Activated CD8-positive, alpha-beta memory T cell treated with anti-CD3 and anti-CD28 coated beads, Interleukin-2, amount 50 U/mL, for 1 hour (primary cell): ENCODE measurements at regions not wholly inside any gene's neighbourhood (a gene's known extent, or its start where the extent isn't known, plus 50 kb on each side); places are given as distances from the start of the nearest gene placed in this dataset.
"Not testable (repeated sequence)": the region's sequence is repeated elsewhere in the genome, so short reads cannot be mapped to it uniquely, and the experiment has no call there.

Source experiments
- DNase-seq: peaks from one replicate; pipeline ENCODE4 v3.0.0-alpha.2; 2020; ENCODE audit errors: extremely low read depth

DNA sequence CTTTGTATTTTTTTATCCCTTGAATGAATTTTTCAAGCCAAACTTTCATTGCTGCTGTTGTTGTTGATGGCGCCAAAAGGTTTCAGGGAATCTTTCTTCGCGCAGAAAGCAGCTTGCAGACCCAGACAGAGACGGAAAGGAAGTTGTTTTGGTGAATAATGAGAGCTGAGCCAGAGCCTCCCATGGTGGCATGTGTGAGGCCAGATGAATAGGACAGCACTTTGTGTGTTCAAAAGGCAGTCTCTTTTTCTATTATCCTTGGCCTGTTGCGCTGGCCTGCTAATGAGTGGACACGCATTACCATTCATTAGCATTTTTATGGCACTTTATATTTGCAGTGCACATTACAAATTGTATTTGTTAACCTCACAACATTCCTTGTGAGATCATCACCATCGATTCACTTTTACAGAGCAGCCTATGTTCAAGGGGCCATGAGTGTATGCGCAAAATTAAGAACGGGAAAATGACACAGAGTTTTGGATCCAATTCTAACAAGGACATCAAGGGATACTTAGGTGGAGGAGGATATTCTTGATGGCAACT is 754.7 kb downstream of the BCL11A start:
- no peak for DNase-seq

DNA sequence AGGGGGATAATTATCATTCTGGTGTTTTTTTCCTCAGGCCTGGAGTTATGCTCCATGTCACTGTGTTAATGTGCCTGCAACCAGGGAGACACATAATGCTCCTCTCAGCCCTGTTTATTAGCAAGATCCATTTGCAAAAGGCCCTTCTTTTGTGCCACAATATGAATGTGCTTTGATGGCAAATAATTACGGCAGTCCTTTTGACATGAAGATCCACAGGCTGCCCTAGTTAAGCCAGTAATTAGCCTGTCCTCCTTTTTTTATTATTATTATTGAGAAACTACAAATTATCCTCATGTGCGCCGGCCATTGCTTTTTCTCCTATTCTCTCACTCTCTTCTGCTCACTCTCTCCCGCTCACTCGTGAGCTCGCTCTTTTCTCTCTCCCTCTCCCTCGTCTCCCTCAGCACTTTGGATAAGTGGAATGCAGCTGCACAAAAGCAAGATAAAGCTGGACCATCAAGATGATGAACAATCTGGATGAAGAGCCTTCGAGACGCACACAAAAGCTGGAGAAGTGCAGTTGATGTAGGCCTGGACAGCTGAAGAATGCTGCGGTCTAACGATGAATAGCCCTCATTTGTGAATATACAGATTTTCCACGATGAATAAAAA is 762.3 kb downstream of the BCL11A start:
- no peak for DNase-seq

- DNase-seq = no peak
Observed at GRCh38 chr2:59790186-59791003, 763.1 kb downstream of the BCL11A start.

DNA sequence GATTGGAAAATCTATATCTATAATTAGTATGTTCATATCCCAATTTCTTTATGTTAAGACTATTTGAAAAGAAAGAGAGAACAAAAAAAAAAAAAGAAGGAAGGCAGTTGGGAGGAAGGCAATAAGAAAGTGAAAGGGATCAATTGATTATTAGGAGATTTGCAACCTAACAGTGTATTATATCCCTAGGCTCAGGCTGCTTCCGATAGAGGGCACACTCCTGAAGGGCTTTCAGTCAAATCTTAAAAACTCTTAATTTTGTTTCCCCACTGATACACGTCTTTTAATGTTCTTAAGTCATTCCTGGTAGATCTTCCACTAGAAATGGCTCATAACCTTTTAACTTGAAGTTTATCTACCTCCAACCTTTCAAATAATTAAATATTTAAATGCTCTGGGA is 763.9 kb downstream of the BCL11A start:
- DNase-seq = no peak

DNA sequence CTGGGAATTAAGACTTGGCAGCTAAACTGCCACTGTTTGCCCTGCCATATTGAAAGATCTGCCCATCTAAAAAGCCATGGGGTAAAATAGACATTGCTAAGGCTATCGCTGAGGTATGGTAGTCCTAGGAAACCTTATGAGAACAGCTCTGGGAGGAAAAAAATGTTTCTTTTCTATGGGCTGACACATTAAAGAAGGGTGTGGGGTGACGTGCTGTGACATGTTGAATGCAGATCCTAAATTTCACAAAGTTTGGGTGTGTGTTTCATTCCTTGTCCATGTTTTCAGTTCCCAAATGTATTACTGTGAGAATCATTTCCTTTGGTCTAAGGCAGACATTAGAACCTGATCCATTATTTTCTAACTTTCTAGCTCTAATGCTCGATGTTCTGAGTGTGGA is 766.4 kb downstream of the BCL11A start:
- no peak for DNase-seq

DNA sequence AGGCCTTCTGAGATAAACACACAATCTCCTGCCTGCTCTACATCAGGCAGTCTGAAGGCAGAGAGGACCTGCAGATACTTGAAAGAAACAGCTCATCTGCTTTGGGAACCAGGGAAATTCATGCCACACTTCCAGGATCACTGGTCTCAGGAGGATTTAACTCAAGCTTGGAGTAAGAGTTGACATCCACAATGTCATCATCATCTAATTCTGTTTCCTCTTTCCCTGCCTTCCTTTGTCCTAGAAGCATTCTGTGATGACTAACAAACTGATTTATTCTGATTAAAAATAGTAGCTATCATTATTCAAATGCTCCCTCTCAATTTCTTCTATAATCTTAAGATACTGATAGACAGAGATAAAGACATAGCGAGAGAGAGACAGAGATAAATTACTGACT is 766.8 kb downstream of the BCL11A start:
- DNase-seq = no peak

DNA sequence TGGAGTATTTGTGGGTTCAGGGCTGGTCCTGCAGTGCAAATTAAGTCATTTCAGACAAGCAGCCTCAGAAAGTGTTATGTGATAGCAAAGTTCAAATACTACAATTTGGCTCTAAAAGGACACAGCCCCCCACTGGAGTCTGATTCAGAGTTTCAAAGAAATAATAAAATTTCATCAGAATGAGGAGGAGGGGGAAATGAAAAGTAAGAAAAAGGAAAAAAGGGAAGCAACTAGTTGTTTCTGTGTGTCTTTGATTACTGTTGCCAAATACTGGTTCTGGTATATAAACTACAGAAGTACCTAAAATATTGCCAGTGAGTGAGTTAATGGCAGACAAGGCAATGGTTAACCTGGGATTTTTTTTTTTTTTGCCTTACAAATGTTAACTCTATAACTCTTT is 773.9 kb downstream of the BCL11A start:
- DNase-seq = no peak

- no peak for DNase-seq
Observed at GRCh38 chr2:59777120-59777519, 776.3 kb downstream of the BCL11A start.

DNA sequence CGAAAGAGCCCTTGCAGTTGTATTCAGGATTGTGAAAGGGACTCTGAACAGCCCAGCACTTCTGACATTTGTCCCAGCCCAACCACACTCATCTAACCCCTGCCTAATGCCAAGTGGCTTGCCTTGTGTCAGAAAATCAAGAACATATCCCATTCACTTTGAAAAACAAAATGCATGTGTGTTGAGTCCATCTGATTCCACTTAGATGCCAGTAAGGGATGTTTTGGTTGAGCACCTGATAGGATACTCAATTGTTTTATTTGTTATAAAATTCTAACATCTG is 776.8 kb downstream of the BCL11A start:
- no peak for DNase-seq

- no peak for DNase-seq
Observed at GRCh38 chr2:59774821-59775433, 778.5 kb downstream of the BCL11A start.

DNA sequence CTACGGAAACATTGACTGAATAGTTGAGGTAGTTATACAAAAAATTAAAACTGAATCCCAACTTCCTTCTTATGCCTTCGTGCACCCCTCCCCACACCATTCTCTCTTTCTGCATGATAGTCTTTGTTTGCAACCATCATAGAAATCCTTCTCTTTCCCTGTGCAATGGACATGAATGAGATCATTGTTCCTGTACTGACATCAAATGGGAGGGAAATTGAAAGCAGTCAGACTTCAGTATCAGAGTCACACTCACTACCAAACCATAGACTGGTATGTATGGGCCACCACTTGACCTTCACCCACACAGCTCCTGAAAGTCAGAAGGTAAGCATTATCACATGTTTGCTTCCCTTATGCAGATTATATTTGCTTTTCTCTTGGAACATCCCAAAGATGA is 782.8 kb downstream of the BCL11A start:
- DNase-seq = no peak

DNA sequence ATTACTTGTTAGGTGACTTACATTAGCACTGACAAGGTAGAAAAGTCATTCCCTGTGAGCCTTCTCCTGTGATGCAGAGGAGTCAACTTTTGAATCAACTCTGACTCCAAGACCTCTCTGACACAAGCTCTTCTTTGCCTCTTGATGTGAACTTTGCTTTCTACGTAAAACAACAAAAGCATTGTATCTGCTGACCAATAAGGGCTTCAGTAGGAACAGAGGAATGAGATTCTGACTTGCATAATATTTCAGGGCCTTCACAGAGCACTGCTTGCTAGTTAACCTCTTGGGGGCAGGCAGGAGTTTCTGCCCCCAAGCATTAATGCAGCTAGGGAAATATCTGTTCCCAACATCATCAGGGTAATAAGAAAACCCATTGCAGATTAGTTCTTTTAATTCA is 791.5 kb downstream of the BCL11A start:
- no peak for DNase-seq

- DNase-seq = no peak
Observed at GRCh38 chr2:59756150-59756549, 797.3 kb downstream of the BCL11A start.

DNA sequence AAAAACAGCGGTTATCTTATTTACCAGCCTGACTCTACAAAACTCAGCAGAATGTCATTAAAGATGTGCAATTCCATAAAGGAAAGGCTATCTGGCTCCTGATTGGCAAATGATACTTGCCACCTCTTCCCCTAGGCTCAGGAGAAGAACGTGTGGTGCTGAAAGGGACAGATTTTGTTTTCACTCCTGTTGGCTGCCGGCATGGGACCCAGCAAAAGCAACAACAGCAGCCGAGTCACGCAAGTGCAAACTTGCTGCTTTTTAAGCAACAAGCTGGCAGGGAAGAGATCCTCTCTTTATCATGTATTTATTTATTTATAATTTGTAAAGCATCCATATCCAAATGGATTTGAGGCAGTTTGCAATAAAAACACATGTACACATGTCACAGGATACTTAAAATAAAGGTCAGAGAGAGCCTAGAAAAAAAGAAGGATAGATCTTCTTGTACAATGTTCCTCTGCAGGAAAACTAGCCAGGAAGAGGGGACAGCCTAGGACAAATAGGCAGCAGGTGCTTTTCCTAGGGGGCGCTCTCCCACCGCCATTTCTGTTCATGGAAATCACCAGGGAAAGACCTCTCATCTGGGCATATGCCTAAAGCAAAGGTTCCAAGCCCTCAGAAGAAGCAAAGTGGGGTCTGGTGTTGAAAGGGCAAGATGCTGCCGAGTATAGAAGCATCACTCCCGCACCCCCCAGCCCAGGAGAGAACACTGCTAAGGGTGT is 799.3 kb downstream of the BCL11A start:
- DNase-seq = no peak

DNA sequence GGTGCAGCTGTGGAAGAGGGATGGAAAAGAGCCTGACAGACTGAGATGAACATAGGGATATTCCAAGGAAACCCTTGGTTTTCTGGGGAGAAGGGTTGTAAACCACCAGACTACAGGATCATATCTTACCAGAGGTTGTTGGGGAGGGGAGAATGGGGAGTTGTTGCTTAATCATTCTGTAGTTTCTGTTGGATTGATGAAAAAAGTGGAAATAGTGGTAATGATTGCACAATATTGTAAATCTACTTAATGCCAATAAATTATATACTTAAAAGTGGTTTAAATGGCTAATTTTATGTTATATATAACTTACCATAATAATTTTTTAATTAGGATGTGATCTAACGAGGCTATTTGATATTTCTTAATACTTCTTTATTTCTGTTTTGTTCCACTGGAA is 800.9 kb downstream of the BCL11A start:
- DNase-seq = no peak

DNA sequence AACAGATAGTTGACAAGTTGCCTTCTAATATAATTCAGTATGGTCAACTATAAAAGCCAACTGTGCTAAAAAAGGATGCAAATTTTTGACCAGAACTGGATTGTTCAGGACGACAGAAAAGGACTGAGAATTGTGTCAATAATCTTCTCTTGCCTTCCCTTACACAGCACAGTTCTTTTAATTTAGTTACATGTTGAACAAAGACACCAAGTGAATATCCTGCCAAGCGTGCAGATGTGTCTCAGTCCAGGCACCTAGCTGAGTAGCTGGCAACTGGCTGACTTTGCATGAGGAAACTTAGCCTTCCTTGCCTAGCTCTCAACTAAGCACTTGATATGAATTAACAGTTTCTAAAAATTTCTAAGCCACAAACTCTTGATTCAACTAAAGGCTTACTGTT is 801.4 kb downstream of the BCL11A start:
- no peak for DNase-seq

DNA sequence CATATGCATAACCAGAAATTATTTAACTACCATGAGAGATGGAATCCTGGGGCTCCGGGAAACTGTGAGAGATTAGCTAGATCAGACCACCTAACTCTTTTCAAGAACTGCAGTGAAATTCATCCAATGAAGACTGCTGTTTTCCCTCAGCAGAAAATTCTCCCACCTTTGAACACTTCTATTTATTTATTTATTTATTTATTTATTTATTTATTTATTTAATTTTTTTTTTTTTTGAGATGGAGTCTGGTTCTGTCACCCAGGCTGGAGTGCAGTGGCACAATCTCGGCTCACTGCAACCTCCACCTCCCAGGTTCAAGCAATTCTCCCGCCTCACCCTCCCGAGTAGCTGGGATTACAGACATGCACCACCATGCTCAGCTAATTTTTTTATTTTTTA is 802.2 kb downstream of the BCL11A start:
- DNase-seq = not testable (repeated sequence)

DNA sequence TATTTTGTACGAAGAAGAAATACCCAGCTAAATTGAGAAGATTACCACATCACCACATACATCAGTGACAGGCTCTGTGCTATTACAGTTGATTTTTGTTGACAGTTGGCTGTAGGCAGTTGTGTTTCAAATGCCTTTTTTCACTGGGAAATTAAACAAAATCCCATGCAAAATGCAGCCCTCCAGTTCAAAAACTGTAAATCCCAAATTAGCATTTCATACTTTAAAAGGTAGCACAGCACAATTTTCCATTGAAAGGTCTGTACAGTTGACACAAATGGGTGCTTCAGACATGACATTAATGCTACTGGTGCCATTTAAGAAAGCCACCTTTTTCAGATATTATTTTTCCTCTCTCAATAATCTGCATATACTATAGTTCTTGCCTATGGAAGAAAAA is 807.2 kb downstream of the BCL11A start:
- DNase-seq = no peak

DNA sequence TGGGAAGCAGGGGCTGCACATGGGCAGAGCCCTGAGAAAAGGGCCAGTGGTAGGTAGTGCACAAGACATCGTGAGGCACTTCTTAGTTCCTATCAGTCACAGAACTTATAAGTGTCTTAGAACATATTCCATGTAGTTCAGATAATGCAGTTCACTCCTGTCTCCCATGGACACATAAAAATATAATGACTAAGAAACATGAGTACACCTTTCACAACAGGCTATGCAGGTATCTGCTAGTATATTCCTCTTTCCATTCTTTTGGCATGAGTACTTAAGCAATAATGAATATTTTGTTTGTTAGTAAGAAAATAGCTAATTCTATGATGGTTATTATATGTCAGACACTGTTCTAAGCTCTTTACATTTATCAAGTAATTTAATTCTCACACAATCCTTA is 808.4 kb downstream of the BCL11A start:
- DNase-seq = no peak

DNA sequence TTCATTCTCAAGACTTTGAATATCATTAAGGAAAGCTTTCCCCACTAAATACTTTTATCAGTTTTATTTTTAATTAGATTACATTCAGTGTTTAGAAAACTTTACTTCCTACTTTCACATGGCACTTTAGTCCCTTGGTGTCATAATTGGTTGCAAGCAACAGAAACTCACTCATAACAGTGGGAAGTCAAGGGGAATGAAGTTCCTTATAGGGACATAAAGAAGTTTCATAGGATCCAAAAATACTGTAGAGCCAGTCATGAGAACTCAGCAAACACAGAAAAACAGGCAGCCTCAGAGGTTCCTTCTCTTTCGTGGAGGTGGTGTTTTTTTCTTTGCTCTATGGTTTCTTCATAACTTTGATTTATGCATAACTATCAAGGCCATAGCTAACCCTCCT is 809.0 kb downstream of the BCL11A start:
- DNase-seq = no peak

DNA sequence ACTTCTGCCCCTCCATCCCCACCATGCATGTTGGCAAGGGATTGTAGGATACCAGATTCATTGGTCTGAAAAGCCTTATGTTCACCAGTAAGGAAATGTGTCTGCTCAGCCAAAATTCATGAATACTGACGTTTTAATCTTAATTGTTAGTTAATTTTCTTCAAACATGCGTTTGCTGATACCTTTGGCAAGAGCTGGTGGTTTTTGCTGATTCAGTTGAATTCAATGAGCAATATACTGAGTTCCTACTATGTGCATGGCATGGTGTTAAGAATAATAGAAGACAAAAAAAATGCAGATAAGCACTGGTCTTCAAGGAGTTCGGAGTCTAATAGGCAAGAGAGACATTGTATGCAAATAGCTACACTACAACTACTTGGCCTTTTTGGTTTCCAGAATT is 811.6 kb downstream of the BCL11A start:
- DNase-seq = no peak

DNA sequence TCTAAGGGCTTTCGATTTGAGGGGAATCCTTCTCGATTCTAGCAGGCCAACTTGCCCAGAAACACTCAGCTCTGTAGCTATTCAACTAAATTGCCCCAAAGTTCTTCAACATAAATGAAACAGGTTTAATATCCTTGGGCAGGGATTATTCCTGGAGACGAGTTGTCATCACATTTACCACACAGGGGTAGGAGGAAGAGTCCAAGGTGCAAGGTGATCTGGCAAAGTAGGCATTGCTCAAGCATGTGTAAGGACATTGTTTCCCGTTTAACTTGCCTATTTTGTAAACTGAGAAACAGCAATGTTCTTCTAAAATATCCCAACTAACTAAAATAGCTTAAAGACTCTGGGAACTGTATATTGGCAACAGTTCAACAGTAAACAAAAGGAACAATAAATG is 814.3 kb downstream of the BCL11A start:
- no peak for DNase-seq

GRCh38 chr2:59737299-59737698 is 816.2 kb downstream of the BCL11A start:
- DNase-seq = no peak
